SK-N-SH (cell line): ENCODE measurements at regions not wholly inside any gene's neighbourhood (a gene's known extent, or its start where the extent isn't known, plus 50 kb on each side); places are given as distances from the start of the nearest gene placed in this dataset.

Experiments used
- CTCF ChIA-PET: fragments of 300-600, 350-600 bp; formaldehyde crosslinking; extraction: SDS; loops from one replicate; lab custom pipeline; 2021; lab: Yijun Ruan, JAX
- POLR2A ChIA-PET: fragments of 350-600 bp; sonication (Branson Sonifier 250); formaldehyde crosslinking; extraction: SDS; loops from one replicate; lab custom pipeline; 2020; ENCODE audit warnings: antibody characterized with exemption, inconsistent platforms; lab: Yijun Ruan, JAX
- DNase-seq: peaks from one replicate; pipeline ENCODE4 v3.0.0; 2012
- H2AFZ ChIP-seq: fragments of 200-600 bp; sonication (generic); 2 replicates; pipeline ENCODE4 v1.8.1; 2016; ENCODE audit warnings: antibody characterized with exemption, mild to moderate bottlenecking, low read depth
- H3F3A ChIP-seq: fragments of 200-600 bp; sonication (generic); replicated peaks from 2 replicates; pipeline ENCODE3; 2016; ENCODE audit warnings: antibody characterized with exemption, mild to moderate bottlenecking; ENCODE audit not compliant: insufficient read depth
- H3K27ac ChIP-seq, 2 experiments: fragments of 200-500 bp in 1 of 2; fragments of 200-600 bp in 1 of 2; sonication (Bioruptor generic) in 1 of 2; sonication (generic), shearing (Covaris generic) in 1 of 2; 2 replicates each; pipeline versions ENCODE4 v1.5.1 to v1.6.1; 2014 to 2016; ENCODE audit warnings: low read depth in 2 of 2, inconsistent platforms in 1 of 2, low read length in 1 of 2, mild to moderate bottlenecking in 1 of 2, mixed read lengths in 1 of 2
- H3K27me3 ChIP-seq: fragments of 200-600 bp; sonication (generic), shearing (Covaris generic); 2 replicates; pipeline ENCODE4 v1.6.1; 2016; ENCODE audit warnings: mixed run types; ENCODE audit not compliant: insufficient read depth
- H3K36me3 ChIP-seq, 2 experiments: fragments of 200-500 bp in 1 of 2; fragments of 200-600 bp in 1 of 2; sonication (Bioruptor generic) in 1 of 2; sonication (generic) in 1 of 2; replicated peaks in 1 of 2; 2 replicates each; pipeline versions ENCODE3 to v1.5.1; 2014 to 2016; ENCODE audit warnings: low read length in 1 of 2, mild to moderate bottlenecking in 1 of 2; ENCODE audit not compliant: insufficient read depth in 2 of 2, control insufficient read depth in 1 of 2
- H3K4me1 ChIP-seq, 2 experiments: fragments of 200-500 bp in 1 of 2; fragments of 200-600 bp in 1 of 2; sonication (Bioruptor generic) in 1 of 2; sonication (generic), shearing (Covaris generic) in 1 of 2; 2 replicates each; pipeline versions ENCODE4 v1.5.1 to v1.6.1; 2014 to 2016; ENCODE audit warnings: low read depth in 1 of 2, low read length in 1 of 2, mixed run types in 1 of 2; ENCODE audit not compliant: insufficient read depth in 2 of 2, control insufficient read depth in 1 of 2
- H3K4me2 ChIP-seq: fragments of 200-600 bp; sonication (generic), shearing (Covaris generic); 2 replicates; pipeline ENCODE4 v1.6.1; 2017; ENCODE audit warnings: mixed run types
- H3K4me3 ChIP-seq, 2 experiments: fragments of 200-500 bp in 1 of 2; fragments of 200-600 bp in 1 of 2; sonication (Bioruptor generic) in 1 of 2; sonication (generic), shearing (Covaris generic) in 1 of 2; 2 replicates each; pipeline versions ENCODE4 v1.5.1 to v1.8.1; 2014 to 2016; ENCODE audit warnings: low read depth in 2 of 2, inconsistent platforms in 1 of 2, low read length in 1 of 2, mild to moderate bottlenecking in 1 of 2, mixed read lengths in 1 of 2, moderate library complexity in 1 of 2
- H3K79me2 ChIP-seq: fragments of 200-600 bp; sonication (generic); 2 replicates; pipeline ENCODE4 v1.8.1; 2017; ENCODE audit warnings: mild to moderate bottlenecking; ENCODE audit not compliant: insufficient read depth
- H3K9ac ChIP-seq: fragments of 200-600 bp; sonication (generic); 2 replicates; pipeline ENCODE4 v1.6.1; 2017; ENCODE audit warnings: mixed run types
- H3K9me2 ChIP-seq: fragments of 200-600 bp; sonication (generic); 2 replicates; pipeline ENCODE4 v1.6.1; 2017; ENCODE audit warnings: mixed run types
- H3K9me3 ChIP-seq: fragments of 200-600 bp; sonication (generic); 2 replicates; pipeline ENCODE4 v1.6.1; 2017; ENCODE audit warnings: mixed run types, mild to moderate bottlenecking, moderate library complexity
- H4K20me1 ChIP-seq: fragments of 200-600 bp; sonication (generic); 2 replicates; pipeline ENCODE4 v1.6.1; 2017; ENCODE audit warnings: mild to moderate bottlenecking, mixed run types; ENCODE audit not compliant: insufficient read depth
- ELF1 ChIP-seq: IDR thresholded peaks from 2 replicates; pipeline ENCODE4 v1.4.0; 2012
- EP300 ChIP-seq, 2 experiments: IDR thresholded peaks; 2 replicates each; pipeline versions ENCODE4 v1.4.0 to v1.6.1; 2012; ENCODE audit warnings: borderline replicate concordance in 1 of 2, low read depth in 1 of 2, low read length in 1 of 2
- FOSL2 ChIP-seq: IDR thresholded peaks from 2 replicates; pipeline ENCODE4 v1.4.0; 2012; ENCODE audit warnings: low read depth, mild to moderate bottlenecking, moderate library complexity, borderline replicate concordance
- GATA2 ChIP-seq: sonication (generic); formaldehyde crosslinking; IDR thresholded peaks from 2 replicates; pipeline ENCODE4 v1.5.0; 2020; ENCODE audit warnings: mild to moderate bottlenecking, missing genetic modification reagents
- JUND ChIP-seq: IDR thresholded peaks from 2 replicates; pipeline ENCODE4 v1.4.0; 2012
- MXI1 ChIP-seq: IDR thresholded peaks from 2 replicates; pipeline ENCODE4 v1.6.1; 2012; ENCODE audit warnings: mild to moderate bottlenecking, low read depth, low read length, improper control_type of control experiment
- NFIC ChIP-seq: IDR thresholded peaks from 2 replicates; pipeline ENCODE4 v1.4.0; 2012; ENCODE audit warnings: borderline replicate concordance
- RAD21 ChIP-seq: IDR thresholded peaks from 2 replicates; pipeline ENCODE4 v1.6.1; 2012; ENCODE audit warnings: mild to moderate bottlenecking, low read length
- RXRA ChIP-seq: IDR thresholded peaks from 2 replicates; pipeline ENCODE4 v1.4.0; 2012; ENCODE audit warnings: low read depth, mild to moderate bottlenecking, borderline replicate concordance
- TCF12 ChIP-seq: IDR thresholded peaks from 2 replicates; pipeline ENCODE4 v1.4.0; 2012
- WGBS: methylation state at CpG from one replicate; pipeline ENCODE4 v1.1.6; 2017; ENCODE audit warnings: low lambda C conversion rate; 5-methylcytosine and 5-hydroxymethylcytosine counted together
- TF ChIP-seq, protein P1 (sequence below): fragments of 200-600 bp; sonication (generic); IDR thresholded peaks from 2 replicates; pipeline ENCODE4 v1.6.1; 2017; ENCODE audit warnings: antibody characterized with exemption, mild to moderate bottlenecking, moderate library complexity
- TF ChIP-seq, protein P2 (sequence below): IDR thresholded peaks from 2 replicates; pipeline ENCODE4; 2012
- TF ChIP-seq, protein P3 (sequence below): IDR thresholded peaks from 2 replicates; pipeline ENCODE4 v1.4.0; 2012; ENCODE audit warnings: low read depth

DNA sequence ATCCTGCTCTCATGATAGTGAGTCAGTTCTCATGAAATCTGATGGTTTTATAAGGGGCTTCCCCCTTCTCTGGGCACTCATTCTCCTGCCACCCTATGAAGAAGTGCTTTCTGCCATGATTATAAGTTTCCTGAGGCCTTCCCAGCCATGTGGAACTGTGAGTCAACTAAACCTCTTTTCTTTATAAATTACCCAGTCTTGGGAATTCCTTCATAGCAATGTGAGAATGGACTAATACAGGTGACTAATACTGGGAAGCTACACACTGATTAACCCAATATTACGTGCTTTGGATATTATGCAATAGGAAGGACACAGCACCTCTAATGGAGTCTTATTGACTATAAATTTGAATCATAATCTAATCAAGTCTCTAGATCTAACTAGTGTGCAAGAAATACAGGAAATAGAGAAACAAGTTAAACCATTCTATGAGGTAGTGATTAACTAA is 107.2 kb upstream of the ETAA1 start:
- H3F3A ChIP-seq = peaks cover 34% of the 10 kb centered on the region
- no peak for DNase-seq
- 7% methylated on average over 1 of the region's 1 CpG for WGBS
- H3K9me2 ChIP-seq = no peaks in the 10 kb centered on the region
- no peaks in the 10 kb centered on the region for H3K9me3 ChIP-seq
- H3K4me1 ChIP-seq = peaks cover 0 to 8% of the 10 kb centered on the region in 2 experiments; a peak in 1 of 4 replicates
- POLR2A ChIA-PET = no interaction called here
- no peaks in the 10 kb centered on the region for H3K27me3 ChIP-seq
- peak overlapping the region; percentile 40; the same call in 1 of the 2 replicates for H3K9ac ChIP-seq
- no peaks in the 10 kb centered on the region for H3K79me2 ChIP-seq
- no peaks in the 10 kb centered on the region for H3K36me3 ChIP-seq
- H3K4me2 ChIP-seq = peak overlapping the region; percentile 27; the same call in 1 of the 2 replicates
- CTCF ChIA-PET = no interaction called here
- H4K20me1 ChIP-seq = no peaks in the 10 kb centered on the region
- no peak overlapping the region for H2AFZ ChIP-seq
- H3K27ac ChIP-seq = peak overlapping the region in 1 of 2 experiments; percentile 92; a peak in 2 of 4 replicates
- H3K4me3 ChIP-seq = no peak overlapping the region
- TF ChIP-seq GATA2 (CRISPR knock-in tag) (no peak), EP300 (IDR thresholded peaks at IDR 0.05; ENCODE audit: borderline replicate concordance in 1 of 2, low read depth in 1 of 2, low read length in 1 of 2) (0 out of 4 replicates have a peak, but pooled peaks of 1 of the 2 experiments have one; percentile 28), FOSL2 (0 out of 2 replicates have a peak, but pooled peaks have one; percentile 2)

DNA sequence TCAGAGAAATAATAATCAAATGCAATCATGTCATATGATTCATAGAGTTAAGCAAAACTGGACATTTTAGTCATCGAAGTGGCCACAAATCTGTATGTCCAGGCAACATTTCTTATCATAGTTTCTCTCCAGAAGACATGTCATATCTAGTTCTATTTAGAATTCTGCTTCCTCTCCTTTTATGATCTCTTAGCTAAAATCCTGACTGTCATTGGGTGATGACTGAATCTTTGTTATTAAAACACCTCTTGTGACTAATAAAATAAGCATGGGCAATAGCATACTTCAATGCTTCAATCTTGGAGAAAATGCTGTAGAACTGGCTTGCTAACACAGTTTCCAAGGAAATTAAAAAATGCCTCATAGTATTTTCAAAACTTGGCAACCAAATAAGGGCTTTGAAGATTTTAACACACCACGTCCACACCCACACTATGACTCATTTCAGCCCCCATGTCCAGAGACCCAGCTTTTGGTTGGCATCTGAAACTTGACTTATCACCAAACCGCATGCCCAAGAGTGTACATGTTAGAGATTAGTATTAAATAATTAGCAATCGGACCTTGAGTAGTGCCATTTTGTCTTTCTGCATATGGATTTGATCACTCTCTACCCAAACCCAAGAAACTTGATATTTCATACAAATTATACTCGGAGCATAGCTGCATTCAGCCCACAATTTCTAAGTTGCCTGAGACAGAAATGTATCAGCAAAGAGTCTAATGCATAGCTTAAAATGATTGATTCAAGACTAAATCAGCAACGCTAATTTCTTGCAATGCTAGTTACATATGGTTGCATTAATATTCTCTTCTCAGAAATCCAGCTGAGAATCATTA is 106.5 kb upstream of the ETAA1 start:
- POLR2A ChIA-PET = no interaction called here
- no peaks in the 10 kb centered on the region for H3K36me3 ChIP-seq
- H4K20me1 ChIP-seq = no peaks in the 10 kb centered on the region
- H3F3A ChIP-seq = peaks cover 37% of the 10 kb centered on the region
- no peak overlapping the region for H2AFZ ChIP-seq
- H3K4me1 ChIP-seq = peaks cover 0 to 8% of the 10 kb centered on the region in 2 experiments; a peak in 1 of 4 replicates
- H3K4me2 ChIP-seq = peak overlapping the region; percentile 27; the same call in 1 of the 2 replicates
- 39% methylated on average over 6 of the region's 6 CpGs for WGBS
- H3K9me2 ChIP-seq = no peaks in the 10 kb centered on the region
- H3K79me2 ChIP-seq = no peaks in the 10 kb centered on the region
- no peaks in the 10 kb centered on the region for H3K9me3 ChIP-seq
- H3K27ac ChIP-seq = peak overlapping the region; percentile 22 to 92; a peak in 3 of 4 replicates
- DNase-seq = no peak
- CTCF ChIA-PET = interaction anchor here (1.2 kb wide), 1 partner anchor 32 kb away, joined by 3 read pairs; no protein-coding TSS in a partner anchor
- no peak overlapping the region for H3K4me3 ChIP-seq
- H3K9ac ChIP-seq = peak overlapping the region; percentile 40; the same call in 1 of the 2 replicates
- TF ChIP-seq RAD21 = no peak
- peak; percentile 29 for TF ChIP-seq JUND
- TF ChIP-seq, protein P1, sequence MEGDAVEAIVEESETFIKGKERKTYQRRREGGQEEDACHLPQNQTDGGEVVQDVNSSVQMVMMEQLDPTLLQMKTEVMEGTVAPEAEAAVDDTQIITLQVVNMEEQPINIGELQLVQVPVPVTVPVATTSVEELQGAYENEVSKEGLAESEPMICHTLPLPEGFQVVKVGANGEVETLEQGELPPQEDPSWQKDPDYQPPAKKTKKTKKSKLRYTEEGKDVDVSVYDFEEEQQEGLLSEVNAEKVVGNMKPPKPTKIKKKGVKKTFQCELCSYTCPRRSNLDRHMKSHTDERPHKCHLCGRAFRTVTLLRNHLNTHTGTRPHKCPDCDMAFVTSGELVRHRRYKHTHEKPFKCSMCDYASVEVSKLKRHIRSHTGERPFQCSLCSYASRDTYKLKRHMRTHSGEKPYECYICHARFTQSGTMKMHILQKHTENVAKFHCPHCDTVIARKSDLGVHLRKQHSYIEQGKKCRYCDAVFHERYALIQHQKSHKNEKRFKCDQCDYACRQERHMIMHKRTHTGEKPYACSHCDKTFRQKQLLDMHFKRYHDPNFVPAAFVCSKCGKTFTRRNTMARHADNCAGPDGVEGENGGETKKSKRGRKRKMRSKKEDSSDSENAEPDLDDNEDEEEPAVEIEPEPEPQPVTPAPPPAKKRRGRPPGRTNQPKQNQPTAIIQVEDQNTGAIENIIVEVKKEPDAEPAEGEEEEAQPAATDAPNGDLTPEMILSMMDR = no peak
- TF ChIP-seq, protein P2, sequence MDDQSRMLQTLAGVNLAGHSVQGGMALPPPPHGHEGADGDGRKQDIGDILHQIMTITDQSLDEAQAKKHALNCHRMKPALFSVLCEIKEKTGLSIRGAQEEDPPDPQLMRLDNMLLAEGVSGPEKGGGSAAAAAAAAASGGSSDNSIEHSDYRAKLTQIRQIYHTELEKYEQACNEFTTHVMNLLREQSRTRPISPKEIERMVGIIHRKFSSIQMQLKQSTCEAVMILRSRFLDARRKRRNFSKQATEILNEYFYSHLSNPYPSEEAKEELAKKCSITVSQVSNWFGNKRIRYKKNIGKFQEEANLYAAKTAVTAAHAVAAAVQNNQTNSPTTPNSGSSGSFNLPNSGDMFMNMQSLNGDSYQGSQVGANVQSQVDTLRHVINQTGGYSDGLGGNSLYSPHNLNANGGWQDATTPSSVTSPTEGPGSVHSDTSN = peak; percentile 34
- 0 out of 2 replicates have a peak, but pooled peaks have one; percentile 4 for TF ChIP-seq NFIC
- TF ChIP-seq FOSL2 = peak; percentile 9
- TF ChIP-seq ELF1 = no peak
- TF ChIP-seq RXRA = no peak
- TF ChIP-seq, protein P3, sequence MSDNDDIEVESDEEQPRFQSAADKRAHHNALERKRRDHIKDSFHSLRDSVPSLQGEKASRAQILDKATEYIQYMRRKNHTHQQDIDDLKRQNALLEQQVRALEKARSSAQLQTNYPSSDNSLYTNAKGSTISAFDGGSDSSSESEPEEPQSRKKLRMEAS = no peak
- TF ChIP-seq TCF12 = peak; percentile 23; the same call in 1 of the 2 replicates
- no peak for TF ChIP-seq MXI1
- TF ChIP-seq EP300 (IDR thresholded peaks at IDR 0.05; ENCODE audit: borderline replicate concordance in 1 of 2, low read depth in 1 of 2, low read length in 1 of 2) = 0 out of 4 replicates have a peak, but pooled peaks of 1 of the 2 experiments have one; percentile 1
- TF ChIP-seq, all 33 proteins: peak for 6
- H3K27me3 ChIP-seq = no peaks in the 10 kb centered on the region
